ENCODE measurements at regions not wholly inside any gene's neighbourhood (a gene's known extent, or its start where the extent isn't known, plus 50 kb on each side); places are given as distances from the start of the nearest gene placed in this dataset.

DNA sequence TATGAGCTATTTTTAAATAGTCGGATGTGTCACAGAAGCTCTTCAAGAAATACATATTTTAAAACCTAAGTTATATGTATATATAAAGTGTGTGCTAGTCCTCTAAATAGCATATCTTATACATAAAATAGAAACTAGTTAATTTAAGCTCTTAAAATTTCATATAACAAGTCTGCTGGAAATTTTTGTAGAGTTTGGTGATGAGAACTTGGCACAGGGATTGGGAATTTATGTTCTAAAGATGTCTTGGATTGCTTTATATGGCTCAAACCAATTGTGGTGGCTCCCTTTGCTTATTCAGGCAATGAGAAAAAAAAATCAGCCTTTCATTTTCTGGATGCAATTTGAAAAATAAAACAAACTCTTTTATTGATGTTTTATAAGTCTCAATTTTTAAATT, 142.8 kb upstream of the KCNJ3 start:
- no peaks in the 10 kb centered on the region for H3K4me1 ChIP-seq (ENCODE audit: control extremely low read depth in 1 of 4, control insufficient read depth in 4 of 4, insufficient read depth in 4 of 4, low read length in 3 of 4)
- DNase-seq: no peak
- ChIA-PET POLR2A (no interaction called here), CTCF (no interaction called here)
- H3K27ac ChIP-seq (ENCODE audit: insufficient read depth in 1 of 2, low read depth in 1 of 2, low read length in 2 of 2, poor library complexity in 1 of 2, severe bottlenecking in 2 of 2): no peak overlapping the region
- H3K36me3 ChIP-seq (ENCODE audit: control insufficient read depth in 4 of 4, insufficient read depth in 4 of 4, low read length in 3 of 4): no peaks in the 10 kb centered on the region
- H3K9me3 ChIP-seq (ENCODE audit: control extremely low read depth in 1 of 5, control insufficient read depth in 4 of 5, insufficient read depth in 2 of 5, low read depth in 1 of 5, low read length in 4 of 5): peaks cover 0 to 1% (median 0%) of the 10 kb centered on the region in 5 experiments
- H3K4me3 ChIP-seq (ENCODE audit: control insufficient read depth in 1 of 7, extremely low read depth in 1 of 7, insufficient read depth in 4 of 7, low read depth in 2 of 7, low read length in 6 of 7): no peak overlapping the region
- no peaks in the 10 kb centered on the region for H3K27me3 ChIP-seq (replicated peaks in 2 of 5; ENCODE audit: control insufficient read depth in 4 of 5, insufficient read depth in 5 of 5, low read length in 4 of 5)
- no CpG with 5 or more reads among the region's 1 CpG for WGBS (ENCODE audit: insufficient coverage)

DNA sequence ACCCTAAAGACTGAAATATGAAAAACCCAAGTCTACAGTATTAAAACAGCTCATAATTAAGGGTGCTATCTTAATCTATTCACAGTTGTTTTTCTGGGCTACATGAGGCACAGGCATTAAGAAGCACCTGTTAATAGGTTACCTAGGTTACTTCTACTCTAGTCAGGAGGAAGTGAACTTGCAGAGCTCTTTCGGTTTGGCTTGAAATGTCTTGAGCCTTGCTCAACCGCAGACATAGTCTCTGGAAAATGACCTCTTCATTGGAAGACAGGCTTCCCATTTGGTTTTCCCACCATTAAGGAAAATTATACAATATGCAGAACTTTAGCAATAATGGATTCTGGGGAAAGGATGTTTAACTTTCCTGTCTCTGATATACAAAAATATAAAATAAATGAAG, 142.3 kb upstream of the KCNJ3 start:
- POLR2A ChIA-PET: no interaction called here
- H3K4me3 ChIP-seq (ENCODE audit: control insufficient read depth in 1 of 7, extremely low read depth in 1 of 7, insufficient read depth in 4 of 7, low read depth in 2 of 7, low read length in 6 of 7): no peak overlapping the region
- no peaks in the 10 kb centered on the region for H3K36me3 ChIP-seq (ENCODE audit: control insufficient read depth in 4 of 4, insufficient read depth in 4 of 4, low read length in 3 of 4)
- H3K4me1 ChIP-seq (ENCODE audit: control extremely low read depth in 1 of 4, control insufficient read depth in 4 of 4, insufficient read depth in 4 of 4, low read length in 3 of 4): no peaks in the 10 kb centered on the region
- CTCF ChIA-PET: no interaction called here
- no peak overlapping the region for H3K27ac ChIP-seq (ENCODE audit: insufficient read depth in 1 of 2, low read depth in 1 of 2, low read length in 2 of 2, poor library complexity in 1 of 2, severe bottlenecking in 2 of 2)
- 50% methylated on average over 1 of the region's 2 CpGs for WGBS (ENCODE audit: insufficient coverage)
- no peaks in the 10 kb centered on the region for H3K27me3 ChIP-seq (replicated peaks in 2 of 5; ENCODE audit: control insufficient read depth in 4 of 5, insufficient read depth in 5 of 5, low read length in 4 of 5)
- peaks cover 0 to 1% (median 0%) of the 10 kb centered on the region in 5 experiments for H3K9me3 ChIP-seq (ENCODE audit: control extremely low read depth in 1 of 5, control insufficient read depth in 4 of 5, insufficient read depth in 2 of 5, low read depth in 1 of 5, low read length in 4 of 5)
- no peak for DNase-seq

DNA sequence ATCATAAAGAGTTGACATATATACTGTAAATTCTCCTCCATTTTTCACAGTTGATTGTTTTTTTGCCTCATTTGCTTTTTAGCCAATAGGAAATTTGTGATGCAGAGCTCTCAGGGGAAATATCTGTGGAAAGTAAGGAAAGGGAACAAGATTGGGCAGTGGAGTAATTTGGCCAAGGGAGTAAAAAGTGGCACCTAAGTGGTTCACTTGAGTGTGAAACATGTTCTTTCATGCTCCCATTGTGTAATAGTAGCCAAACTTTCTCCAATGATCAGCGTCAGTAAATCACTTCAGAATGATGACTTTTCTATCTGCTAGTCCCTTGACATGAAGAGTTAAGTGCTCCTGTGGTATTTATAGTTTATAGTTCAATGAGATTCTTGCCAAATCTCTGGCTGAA, 141.9 kb upstream of the KCNJ3 start:
- Histone ChIP-seq H3K27ac (ENCODE audit: insufficient read depth in 1 of 2, low read depth in 1 of 2, low read length in 2 of 2, poor library complexity in 1 of 2, severe bottlenecking in 2 of 2) (no peak overlapping the region), H3K4me1 (ENCODE audit: control extremely low read depth in 1 of 4, control insufficient read depth in 4 of 4, insufficient read depth in 4 of 4, low read length in 3 of 4) (no peaks in the 10 kb centered on the region), H3K27me3 (replicated peaks in 2 of 5; ENCODE audit: control insufficient read depth in 4 of 5, insufficient read depth in 5 of 5, low read length in 4 of 5) (no peaks in the 10 kb centered on the region), H3K4me3 (ENCODE audit: control insufficient read depth in 1 of 7, extremely low read depth in 1 of 7, insufficient read depth in 4 of 7, low read depth in 2 of 7, low read length in 6 of 7) (no peak overlapping the region), H3K36me3 (ENCODE audit: control insufficient read depth in 4 of 4, insufficient read depth in 4 of 4, low read length in 3 of 4) (no peaks in the 10 kb centered on the region), H3K9me3 (ENCODE audit: control extremely low read depth in 1 of 5, control insufficient read depth in 4 of 5, insufficient read depth in 2 of 5, low read depth in 1 of 5, low read length in 4 of 5) (peaks cover 0 to 1% (median 0%) of the 10 kb centered on the region in 5 experiments)
- no peak for DNase-seq
- WGBS (ENCODE audit: insufficient coverage): no CpG with 5 or more reads among the region's 1 CpG
- ChIA-PET POLR2A (no interaction called here), CTCF (no interaction called here)

DNA sequence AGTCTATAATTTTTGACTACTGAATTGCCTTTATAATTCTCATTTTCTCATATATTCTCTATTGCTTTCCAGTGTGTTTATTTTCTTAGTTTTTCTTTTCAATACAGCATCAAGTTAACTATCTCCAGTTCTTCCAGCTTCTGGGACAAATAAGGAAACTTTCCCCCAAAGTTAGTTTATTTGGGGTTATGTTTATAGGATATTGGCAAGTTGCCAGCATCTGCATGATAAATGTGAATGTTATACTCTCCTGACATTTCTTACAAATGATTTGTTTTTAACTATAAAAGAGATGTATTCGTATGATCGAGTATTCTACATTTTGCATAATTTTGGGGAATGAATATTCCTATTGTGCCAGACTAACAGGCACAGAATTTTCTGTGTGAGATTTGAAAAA, 140.6 kb upstream of the KCNJ3 start:
- Histone ChIP-seq H3K36me3 (ENCODE audit: control insufficient read depth in 4 of 4, insufficient read depth in 4 of 4, low read length in 3 of 4) (no peaks in the 10 kb centered on the region), H3K27ac (ENCODE audit: insufficient read depth in 1 of 2, low read depth in 1 of 2, low read length in 2 of 2, poor library complexity in 1 of 2, severe bottlenecking in 2 of 2) (no peak overlapping the region), H3K4me1 (ENCODE audit: control extremely low read depth in 1 of 4, control insufficient read depth in 4 of 4, insufficient read depth in 4 of 4, low read length in 3 of 4) (no peaks in the 10 kb centered on the region), H3K9me3 (ENCODE audit: control extremely low read depth in 1 of 5, control insufficient read depth in 4 of 5, insufficient read depth in 2 of 5, low read depth in 1 of 5, low read length in 4 of 5) (peaks cover 0 to 1% (median 0%) of the 10 kb centered on the region in 5 experiments), H3K27me3 (replicated peaks in 2 of 5; ENCODE audit: control insufficient read depth in 4 of 5, insufficient read depth in 5 of 5, low read length in 4 of 5) (no peaks in the 10 kb centered on the region), H3K4me3 (ENCODE audit: control insufficient read depth in 1 of 7, extremely low read depth in 1 of 7, insufficient read depth in 4 of 7, low read depth in 2 of 7, low read length in 6 of 7) (no peak overlapping the region)
- DNase-seq: no peak
- WGBS (ENCODE audit: insufficient coverage): no CpG with 5 or more reads among the region's 2 CpGs
- ChIA-PET POLR2A (no interaction called here), CTCF (no interaction called here)

DNA sequence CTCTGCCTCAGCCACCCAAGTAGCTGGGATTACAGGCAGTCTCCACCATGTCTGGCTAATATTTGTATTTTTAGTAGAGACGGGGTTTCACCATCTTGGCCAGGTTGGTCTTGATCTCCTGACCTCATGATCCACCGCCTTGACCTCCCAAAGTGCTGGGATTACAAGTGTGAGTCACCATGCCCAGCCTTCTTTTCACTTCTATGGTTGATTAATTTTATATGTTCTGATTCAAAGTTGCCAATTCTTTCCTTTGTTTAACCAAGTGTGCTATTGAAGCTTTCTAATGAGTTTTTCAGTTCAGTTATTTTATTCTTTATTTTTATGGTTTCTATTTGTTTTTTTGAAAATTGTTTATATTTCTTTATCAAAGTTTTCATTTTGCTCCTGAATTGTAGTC, 133.1 kb upstream of the KCNJ3 start:
- no peak for DNase-seq
- Histone ChIP-seq H3K27ac (ENCODE audit: insufficient read depth in 1 of 2, low read depth in 1 of 2, low read length in 2 of 2, poor library complexity in 1 of 2, severe bottlenecking in 2 of 2) (no peak overlapping the region), H3K4me1 (ENCODE audit: control extremely low read depth in 1 of 4, control insufficient read depth in 4 of 4, insufficient read depth in 4 of 4, low read length in 3 of 4) (no peaks in the 10 kb centered on the region), H3K4me3 (ENCODE audit: control insufficient read depth in 1 of 7, extremely low read depth in 1 of 7, insufficient read depth in 4 of 7, low read depth in 2 of 7, low read length in 6 of 7) (no peak overlapping the region), H3K9me3 (ENCODE audit: control extremely low read depth in 1 of 5, control insufficient read depth in 4 of 5, insufficient read depth in 2 of 5, low read depth in 1 of 5, low read length in 4 of 5) (peaks cover 0 to 7% (median 0%) of the 10 kb centered on the region in 5 experiments), H3K27me3 (replicated peaks in 2 of 5; ENCODE audit: control insufficient read depth in 4 of 5, insufficient read depth in 5 of 5, low read length in 4 of 5) (no peaks in the 10 kb centered on the region), H3K36me3 (ENCODE audit: control insufficient read depth in 4 of 4, insufficient read depth in 4 of 4, low read length in 3 of 4) (no peaks in the 10 kb centered on the region)
- no CpG with 5 or more reads among the region's 2 CpGs for WGBS (ENCODE audit: insufficient coverage)
- ChIA-PET CTCF (no interaction called here), POLR2A (no interaction called here)

DNA sequence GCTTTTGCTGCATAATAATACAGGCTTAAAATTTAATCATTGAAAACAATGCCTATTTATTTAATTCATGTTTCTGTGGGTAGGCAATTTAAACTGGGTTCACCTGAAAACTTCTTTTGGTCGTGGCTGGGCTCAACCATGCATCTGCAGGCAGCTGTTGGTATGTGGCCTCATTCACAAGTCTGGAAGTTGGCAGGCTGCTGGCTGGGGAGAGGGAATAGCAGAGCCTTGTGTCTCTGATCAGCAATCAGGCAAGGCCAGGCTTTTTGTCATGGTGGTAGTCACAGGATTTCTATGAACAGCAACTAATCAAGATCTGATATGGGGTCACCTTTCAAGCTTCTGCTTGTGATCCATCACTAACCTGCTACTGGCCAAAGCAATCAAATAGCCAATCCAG, 130.1 kb upstream of the KCNJ3 start:
- 88% methylated on average over 1 of the region's 1 CpG for whole genome bisulfite sequencing (ENCODE audit: insufficient coverage)
- Histone ChIP-seq H3K27me3 (replicated peaks in 2 of 5; ENCODE audit: control insufficient read depth in 4 of 5, insufficient read depth in 5 of 5, low read length in 4 of 5) (no peaks in the 10 kb centered on the region), H3K36me3 (ENCODE audit: control insufficient read depth in 4 of 4, insufficient read depth in 4 of 4, low read length in 3 of 4) (no peaks in the 10 kb centered on the region), H3K4me3 (ENCODE audit: control insufficient read depth in 1 of 7, extremely low read depth in 1 of 7, insufficient read depth in 4 of 7, low read depth in 2 of 7, low read length in 6 of 7) (no peak overlapping the region), H3K4me1 (ENCODE audit: control extremely low read depth in 1 of 4, control insufficient read depth in 4 of 4, insufficient read depth in 4 of 4, low read length in 3 of 4) (no peaks in the 10 kb centered on the region), H3K27ac (ENCODE audit: insufficient read depth in 1 of 2, low read depth in 1 of 2, low read length in 2 of 2, poor library complexity in 1 of 2, severe bottlenecking in 2 of 2) (no peak overlapping the region), H3K9me3 (ENCODE audit: control extremely low read depth in 1 of 5, control insufficient read depth in 4 of 5, insufficient read depth in 2 of 5, low read depth in 1 of 5, low read length in 4 of 5) (peaks cover 0 to 7% (median 0%) of the 10 kb centered on the region in 5 experiments)
- POLR2A ChIA-PET: no interaction called here
- CTCF ChIA-PET: no interaction called here
- DNase-seq: no peak

DNA sequence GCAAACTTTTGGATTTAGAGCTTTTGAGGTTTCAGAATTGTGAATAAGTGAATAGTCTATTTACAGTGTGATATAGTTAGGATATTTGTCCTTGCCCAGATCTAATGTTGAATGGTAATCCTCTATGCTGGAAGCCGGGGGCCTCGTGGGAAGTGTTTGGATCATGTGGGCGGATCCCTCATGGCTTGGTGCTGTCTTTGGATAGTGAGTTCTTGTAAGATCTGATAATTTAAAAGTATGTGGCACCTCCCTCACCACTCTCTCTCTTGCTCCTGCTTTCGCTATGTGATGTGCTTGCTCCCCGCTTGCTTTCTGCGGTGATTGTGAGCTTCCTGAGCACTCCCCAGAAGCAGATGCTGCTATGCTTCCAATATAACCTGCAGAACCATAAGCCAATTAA, 128.0 kb upstream of the KCNJ3 start:
- ChIA-PET CTCF (no interaction called here), POLR2A (no interaction called here)
- H3K36me3 ChIP-seq (ENCODE audit: control insufficient read depth in 4 of 4, insufficient read depth in 4 of 4, low read length in 3 of 4): no peaks in the 10 kb centered on the region
- H3K27me3 ChIP-seq (replicated peaks in 2 of 5; ENCODE audit: control insufficient read depth in 4 of 5, insufficient read depth in 5 of 5, low read length in 4 of 5): no peaks in the 10 kb centered on the region
- H3K4me1 ChIP-seq (ENCODE audit: control extremely low read depth in 1 of 4, control insufficient read depth in 4 of 4, insufficient read depth in 4 of 4, low read length in 3 of 4): no peaks in the 10 kb centered on the region
- 100% methylated on average over 5 of the region's 6 CpGs for WGBS (ENCODE audit: insufficient coverage)
- no peak overlapping the region for H3K27ac ChIP-seq (ENCODE audit: insufficient read depth in 1 of 2, low read depth in 1 of 2, low read length in 2 of 2, poor library complexity in 1 of 2, severe bottlenecking in 2 of 2)
- H3K4me3 ChIP-seq (ENCODE audit: control insufficient read depth in 1 of 7, extremely low read depth in 1 of 7, insufficient read depth in 4 of 7, low read depth in 2 of 7, low read length in 6 of 7): no peak overlapping the region
- H3K9me3 ChIP-seq (ENCODE audit: control extremely low read depth in 1 of 5, control insufficient read depth in 4 of 5, insufficient read depth in 2 of 5, low read depth in 1 of 5, low read length in 4 of 5): peaks cover 0 to 7% (median 0%) of the 10 kb centered on the region in 5 experiments
- no peak for DNase-seq
